Stimulated activated CD4-positive, alpha-beta T cell treated with anti-CD3 and anti-CD28 coated beads, Interleukin-2, amount 100 ng/mL, for 48 hours (primary cell): ENCODE measurements at regions not wholly inside any gene's neighbourhood (a gene's known extent, or its start where the extent isn't known, plus 50 kb on each side); places are given as distances from the start of the nearest gene placed in this dataset.

ENCODE experiments used
- DNase-seq, 2 donors: peaks; one replicate each; pipeline ENCODE4 v3.0.0-alpha.2; 2020

DNA sequence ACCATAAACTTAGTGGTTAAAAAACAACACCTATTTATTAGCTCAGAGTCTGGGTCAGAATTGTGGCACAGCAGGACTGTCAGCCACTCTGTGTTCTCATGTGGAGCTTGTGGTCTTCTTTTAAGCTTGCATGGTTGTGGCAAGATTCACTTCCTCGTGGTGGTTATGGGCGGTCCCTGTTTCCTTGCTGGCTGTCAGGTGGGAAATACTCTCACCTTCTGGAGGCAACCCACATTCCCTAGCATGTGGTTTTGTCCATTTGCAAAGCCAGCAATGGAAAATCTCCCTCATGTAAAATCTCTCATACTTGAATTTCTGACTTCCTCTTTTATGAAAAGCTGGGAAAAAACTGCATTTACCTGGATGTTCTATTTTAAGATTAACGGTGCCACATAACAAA lies 229.8 kb downstream of the ALX1 start:
- DNase-seq: no peak

DNA sequence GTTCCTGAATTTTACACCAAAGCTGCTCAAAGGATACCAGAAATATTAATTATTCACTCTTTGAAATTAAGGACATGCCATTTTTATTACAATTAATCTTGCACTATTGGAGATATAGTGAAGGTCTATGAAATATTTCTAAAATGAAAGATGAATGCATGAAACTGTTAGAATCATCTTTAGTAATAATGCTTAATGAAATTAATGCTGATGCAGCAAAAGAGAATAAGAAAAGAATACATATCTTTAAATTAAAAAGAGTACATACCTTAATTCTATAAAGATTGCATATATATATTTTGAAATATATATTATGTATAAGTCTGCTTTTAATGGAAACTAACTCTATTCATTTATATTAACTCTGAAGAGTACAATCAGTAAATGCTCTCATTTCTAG lies 236.0 kb downstream of the ALX1 start:
- no peak for DNase-seq

DNA sequence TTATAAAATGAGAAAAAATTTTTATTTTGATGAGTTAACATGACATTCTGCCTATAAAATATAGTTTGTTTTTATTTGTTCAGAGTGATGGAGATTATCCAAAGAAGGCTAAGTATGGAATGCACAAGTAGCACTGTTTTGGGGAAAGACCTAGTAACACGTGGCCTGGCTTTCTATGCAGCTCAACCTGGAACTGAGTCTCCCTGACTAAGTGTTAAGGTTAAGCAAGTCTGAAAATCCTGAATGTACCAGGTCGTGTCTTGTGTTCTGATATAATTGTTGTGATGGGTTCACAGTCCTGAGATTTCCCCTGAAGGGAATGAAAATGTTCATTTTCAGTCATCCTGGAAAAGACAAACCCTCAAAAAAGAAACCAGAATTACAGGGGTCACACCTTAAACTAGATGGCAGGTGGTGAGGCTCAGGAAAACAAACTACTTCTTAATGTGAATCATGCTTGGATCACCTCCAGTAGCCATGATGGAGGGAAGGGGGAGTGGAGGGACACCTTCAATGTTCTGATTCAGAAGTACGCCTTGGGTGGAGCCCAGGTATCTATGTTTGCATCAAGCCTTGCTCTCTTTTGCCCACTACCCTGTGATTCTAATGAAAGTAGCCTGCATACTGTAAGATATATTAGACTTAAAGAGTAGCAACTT lies 236.8 kb downstream of the ALX1 start:
- DNase-seq: no peak

DNA sequence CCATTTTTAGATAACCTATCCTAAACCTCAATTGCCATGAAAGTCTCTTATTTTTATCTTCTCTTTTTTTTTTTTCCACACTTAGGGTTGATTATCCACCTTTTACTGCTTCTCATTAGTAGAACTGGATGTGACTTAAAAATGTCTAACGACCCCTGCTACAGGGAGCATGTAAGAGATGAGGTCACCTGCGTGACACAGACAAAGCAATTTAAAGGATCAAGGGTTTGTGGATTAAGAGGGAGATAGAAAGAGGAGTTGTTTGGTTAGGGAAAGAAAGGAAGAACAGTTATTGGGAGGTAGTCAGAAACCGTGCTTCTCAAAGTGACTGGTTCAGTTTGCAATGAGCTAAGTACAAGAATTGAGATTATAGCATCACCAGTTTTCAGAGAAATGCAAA lies 239.1 kb downstream of the ALX1 start:
- DNase-seq: no peak

DNA sequence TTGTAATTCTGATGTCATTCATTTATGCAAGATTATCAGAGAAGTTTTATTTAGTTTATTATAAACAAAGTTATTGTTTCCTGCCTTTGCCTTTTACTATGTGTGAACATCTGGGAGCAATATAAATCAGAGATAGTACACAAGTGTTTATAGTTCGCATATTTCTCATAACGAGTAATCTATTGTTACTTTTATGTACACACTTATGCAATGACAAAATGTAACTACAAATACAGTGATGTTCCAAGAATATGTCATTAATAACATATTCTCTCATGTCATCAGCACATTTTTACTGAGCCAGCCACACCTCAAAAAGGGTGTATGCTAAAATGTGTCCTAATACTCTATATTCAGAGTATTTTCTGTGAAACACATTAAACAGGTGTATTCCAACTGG lies 243.2 kb downstream of the ALX1 start:
- DNase-seq: no peak

DNA sequence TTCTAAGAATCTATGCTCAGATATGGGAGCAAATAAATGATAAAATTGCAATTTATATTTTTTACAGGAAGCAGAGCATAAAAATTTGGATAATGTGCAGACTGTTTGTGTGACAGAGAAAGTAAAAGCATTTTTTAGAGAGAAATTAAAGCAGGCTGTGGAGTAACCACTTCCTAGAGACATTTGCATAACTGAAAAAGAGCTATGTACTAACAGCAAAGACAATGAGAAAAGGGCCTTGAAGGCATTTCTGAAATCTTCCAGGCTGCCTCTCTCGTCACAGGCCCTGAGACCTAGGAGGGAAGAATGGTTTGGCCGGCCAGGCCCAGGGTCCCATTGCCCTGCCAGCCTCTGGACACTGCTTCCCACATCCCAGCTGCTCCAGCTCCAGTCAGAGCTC lies 247.2 kb downstream of the ALX1 start:
- no peak for DNase-seq

DNA sequence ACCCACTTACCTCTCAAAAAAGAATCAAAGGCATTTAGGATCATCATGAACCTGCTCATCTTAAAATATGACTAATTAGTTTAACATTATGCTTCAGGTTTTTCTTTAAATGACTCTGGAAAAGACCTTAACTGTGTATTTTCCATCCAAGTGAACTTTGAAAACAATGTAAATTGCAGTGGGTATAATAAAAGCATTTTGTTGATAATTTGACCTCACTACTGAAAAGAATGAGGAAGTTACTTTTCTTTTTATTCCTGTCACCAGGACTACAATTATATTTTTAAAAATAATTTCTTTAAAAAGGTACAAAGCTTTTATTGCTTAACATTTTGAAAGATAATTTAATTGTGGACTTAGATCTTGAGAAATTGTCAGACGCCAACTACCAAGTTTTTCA lies 249.9 kb downstream of the ALX1 start:
- DNase-seq: no peak

DNA sequence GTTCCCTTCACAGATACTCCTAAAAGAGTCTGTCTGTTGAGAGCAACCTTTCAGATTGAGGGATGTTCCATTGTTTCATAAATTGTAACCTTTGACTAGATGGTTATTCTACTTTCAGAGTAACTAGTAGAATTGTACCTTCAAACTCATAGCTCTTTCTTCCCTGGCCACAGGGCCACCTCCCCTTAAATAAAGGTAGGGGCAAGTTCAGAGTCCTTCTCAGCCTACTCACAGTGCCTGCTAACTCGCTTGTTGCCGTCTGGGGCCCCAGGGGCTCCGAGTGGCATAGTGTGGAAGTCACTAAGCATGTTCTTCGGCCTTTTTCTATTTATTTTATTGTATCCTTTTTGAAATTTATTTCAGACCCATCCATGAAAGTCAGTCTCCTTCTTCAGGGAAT lies 250.4 kb downstream of the ALX1 start:
- DNase-seq: no peak

DNA sequence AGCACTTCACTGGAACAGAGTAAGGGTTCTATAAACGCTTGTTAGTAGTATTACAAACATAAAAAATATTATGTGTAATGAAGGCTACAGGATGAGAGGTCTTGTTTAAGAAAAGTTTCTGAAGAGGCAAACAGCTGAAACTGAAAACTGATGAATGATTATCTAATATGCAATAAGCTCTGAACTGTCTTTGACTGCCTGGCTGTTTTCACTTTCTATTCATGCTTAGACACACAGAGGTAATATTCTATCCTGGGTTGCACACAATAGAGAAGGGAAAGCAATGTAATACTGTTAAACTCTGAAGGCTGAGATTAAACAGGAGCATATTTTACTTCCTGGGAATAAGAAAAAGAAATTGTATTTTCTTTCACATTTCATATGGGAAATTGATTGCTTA lies 251.3 kb downstream of the ALX1 start:
- DNase-seq: no peak

DNA sequence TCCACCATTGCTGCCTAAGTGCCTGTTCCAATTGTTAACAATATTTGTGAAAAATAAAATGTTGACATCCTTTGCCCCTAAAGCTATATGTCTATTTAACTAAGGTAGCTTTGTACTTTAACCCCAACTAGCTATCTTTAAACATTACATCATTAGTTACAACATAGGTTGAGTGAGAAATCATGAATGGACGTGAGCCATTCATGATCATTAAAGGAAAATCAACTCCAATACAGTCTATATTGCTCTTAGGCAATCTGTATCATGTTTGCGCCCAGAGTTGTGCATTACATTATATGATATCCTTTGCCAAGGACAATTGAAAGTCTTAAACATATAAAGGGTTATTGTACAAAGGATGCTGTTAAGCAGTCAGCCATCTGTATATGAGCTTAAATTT lies 269.6 kb downstream of the ALX1 start:
- DNase-seq: no peak

DNA sequence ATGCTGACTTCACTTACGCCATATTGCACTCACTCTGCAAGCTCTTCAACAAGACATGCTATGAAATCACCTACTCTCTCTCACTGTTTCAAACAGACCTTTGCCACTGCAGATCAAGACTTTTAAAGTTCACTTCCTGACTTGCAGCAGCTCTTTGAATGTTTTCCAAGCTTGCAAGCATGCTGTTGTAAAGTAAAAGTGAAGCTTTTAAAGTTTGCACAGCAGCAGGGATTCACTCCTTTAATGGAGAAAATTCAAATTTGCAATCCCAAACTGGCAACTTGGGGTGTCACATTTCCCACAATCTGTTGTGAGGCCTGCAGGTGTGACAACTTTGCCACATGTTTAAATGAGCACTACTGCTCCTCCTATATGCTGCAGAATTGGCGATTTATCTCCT lies 270.9 kb downstream of the ALX1 start:
- no peak for DNase-seq

DNA sequence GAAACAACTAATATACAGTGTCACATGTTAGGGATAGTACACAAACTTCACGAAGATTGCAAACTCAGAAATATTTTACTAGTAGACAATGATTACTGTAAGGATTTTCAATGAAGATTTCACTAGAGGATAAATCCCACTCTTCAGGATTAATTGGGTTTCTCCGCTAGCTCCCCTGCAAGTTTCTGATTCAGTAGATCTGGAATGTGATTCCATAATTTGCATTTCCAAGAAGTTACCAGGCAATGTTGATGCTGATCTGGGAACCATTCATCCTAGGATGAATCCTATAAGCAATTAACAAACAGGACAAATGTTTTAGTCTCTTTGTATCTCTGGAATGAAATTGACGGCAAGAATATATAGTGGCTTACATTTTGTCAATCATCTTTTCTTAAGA lies 272.4 kb downstream of the ALX1 start:
- DNase-seq: no peak

DNA sequence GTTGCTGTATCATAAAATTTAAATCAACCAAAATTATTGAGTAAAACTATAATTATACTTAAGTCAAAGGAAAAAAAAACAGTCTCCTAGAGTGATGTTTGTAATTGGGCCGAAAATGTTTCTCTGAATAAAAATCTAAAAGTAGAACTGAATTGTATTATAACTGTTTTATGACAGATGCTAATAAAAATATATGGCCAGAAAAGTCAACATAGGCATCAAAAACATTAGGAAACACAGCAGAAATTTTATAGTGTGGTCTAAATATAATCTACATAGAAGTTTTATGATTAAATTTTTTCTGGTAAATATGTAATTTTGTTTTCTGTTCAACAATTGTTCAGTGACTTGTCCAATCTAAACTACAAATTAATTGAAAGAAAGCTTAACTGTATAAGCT lies 277.8 kb downstream of the ALX1 start:
- DNase-seq: no peak

DNA sequence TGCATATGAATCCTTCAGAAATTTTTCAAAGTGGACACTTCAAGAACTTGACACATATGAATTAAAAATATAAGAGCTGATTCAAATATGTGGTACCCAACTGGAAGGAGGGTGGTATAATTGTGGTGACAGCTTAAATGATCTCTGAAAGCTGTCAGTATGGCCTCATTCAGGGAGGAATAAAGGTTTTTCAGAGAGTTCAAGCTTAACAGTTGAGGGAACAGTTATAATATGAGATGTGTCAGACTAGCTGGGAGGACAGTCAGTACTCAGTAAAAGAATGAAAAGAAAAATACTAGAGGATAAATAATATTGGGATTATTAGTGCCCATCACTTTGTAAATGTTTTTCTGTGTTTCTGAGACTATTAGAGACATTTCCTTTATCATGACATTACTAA lies 277.5 kb downstream of the RASSF9 start:
- DNase-seq: no peak

DNA sequence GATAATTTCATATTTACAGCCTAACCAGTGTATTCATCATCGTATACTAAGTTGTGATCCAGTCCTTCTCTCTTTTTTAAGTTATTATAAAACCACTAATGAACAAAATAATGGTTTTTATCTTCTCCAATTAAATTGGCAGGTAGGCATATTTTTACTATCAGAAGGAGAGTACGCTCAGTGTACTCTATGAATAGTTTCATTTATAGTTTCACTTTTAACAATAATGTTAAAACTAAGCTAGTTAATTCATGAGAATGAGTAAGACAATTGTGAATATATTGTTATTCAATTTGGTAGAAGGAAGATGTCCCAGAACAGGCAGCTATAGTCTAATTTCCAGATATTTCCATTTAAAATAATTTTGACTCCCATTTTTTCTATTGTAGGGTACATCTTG lies 277.1 kb downstream of the RASSF9 start:
- no peak for DNase-seq

DNA sequence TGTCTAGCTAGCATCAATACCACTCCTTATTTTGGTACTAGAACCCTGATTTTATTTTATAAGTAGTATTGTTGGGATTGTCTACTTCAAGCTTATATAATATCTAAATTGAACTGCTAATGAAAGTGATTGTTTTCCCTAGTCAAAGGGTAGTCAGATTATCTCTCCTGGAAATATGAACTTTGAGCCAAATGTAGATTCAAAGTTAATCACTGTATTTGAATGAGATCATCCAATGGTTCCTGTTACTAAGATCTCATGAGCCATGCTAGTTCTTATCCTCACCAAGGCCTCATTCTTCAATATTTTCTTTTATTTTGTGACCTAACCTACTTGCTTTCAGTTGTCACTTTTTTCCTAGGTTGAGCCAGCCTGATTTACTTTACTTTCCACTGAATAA lies 276.7 kb downstream of the RASSF9 start:
- DNase-seq: no peak

DNA sequence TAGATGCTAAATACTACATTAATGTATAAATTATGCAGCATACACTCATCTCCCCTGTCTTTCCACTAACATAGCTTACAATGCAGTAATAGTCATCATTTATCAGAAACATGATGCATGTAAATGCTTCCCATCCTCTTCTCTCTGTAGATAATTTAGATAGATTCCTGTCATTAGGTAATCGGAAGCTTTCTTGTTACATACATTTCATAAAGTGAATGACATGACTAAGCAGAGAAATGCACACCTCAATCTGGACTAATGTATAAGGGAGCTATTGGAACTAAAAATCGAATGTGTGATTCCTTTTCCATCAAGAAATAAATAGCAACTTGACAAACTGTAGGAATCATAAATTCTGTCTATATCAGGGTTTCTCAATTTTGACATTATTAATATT lies 273.4 kb downstream of the RASSF9 start:
- no peak for DNase-seq

DNA sequence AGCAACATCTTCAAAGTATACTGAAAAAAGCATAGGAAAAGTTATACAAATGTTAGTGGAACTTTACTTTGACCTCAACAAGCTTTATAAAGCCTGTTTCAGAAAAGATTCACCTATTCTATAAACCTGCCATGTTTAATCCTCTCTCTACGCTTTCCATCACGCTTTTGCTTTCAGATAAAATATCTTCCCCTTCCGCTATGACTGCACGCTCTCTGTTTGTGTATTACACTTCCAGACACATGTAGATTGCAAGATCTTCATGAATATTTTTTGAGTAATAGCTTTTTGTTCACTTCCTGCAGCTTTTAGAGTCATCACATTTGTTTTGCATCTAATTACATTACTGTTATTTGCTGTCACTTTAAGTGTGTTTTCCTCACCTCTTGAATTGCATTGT lies 271.4 kb downstream of the RASSF9 start:
- no peak for DNase-seq

DNA sequence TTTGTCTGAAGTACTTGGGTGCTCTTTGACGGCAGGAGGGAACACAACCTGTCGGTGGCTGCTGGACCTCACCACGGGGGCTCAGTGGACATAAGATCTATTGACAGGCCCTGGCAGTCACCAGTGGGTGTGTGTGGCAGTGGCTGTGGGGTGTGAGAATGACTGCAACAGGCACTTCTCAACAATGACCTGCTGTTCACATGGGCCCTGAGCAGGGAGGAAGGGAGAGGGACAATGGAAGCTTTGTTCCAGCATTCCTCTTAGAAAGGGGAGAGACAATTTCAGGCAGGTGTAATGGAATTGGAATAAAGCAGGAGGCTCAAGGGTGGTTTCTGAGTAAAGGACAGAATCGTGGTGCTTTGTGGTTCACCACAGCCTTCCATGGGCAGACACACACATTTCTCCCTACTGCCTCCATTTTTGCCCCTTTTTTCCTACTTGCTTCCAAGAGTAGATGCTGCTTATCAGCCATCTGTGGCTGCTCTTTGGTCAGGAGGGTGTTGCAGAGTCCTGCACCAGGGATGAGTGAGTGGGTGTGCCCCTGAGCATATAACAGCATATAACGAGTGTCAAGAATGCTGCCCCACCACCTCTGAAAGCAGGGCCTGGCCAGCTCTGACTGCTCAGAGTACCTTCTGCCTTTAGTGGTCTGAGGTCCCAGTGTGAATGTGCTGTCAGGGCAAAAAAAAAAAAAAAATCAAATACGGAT lies 267.7 kb downstream of the RASSF9 start:
- DNase-seq: no peak

DNA sequence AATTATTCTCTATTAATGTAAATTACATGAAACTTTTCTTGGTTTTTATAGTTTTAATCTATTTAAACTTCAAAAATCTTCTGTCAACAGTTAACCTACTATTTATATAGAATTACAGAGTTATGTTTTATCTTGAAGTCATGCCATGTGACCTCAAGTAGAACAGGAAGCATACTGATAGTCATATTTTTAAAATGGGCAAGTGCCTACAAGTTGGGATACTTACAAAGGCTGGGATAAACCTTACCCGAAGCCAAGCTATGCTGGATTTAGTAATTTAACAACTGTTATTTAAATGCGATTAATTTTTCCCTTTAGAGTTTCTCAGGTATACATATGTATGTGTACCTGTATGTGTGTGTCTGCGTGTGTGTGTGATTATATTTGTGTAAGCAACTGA lies 266.9 kb downstream of the RASSF9 start:
- DNase-seq: no peak

DNA sequence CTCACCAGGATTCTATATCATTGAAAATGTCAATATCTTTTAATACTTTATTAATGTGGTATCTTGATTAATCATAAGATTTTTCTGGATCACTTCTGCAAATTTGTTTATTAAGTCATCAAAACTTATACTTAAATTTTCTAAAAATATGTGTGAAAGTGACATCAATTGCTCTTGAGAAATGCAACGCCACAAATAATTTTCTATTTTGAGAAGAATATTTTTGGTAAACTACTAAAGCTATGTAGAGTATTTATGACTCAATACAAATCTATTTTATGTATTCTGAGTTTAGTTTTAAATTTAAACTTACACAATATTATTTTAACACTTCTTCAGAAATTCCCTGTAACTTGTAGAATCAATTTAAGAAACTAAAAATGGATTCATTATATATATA lies 263.3 kb downstream of the RASSF9 start:
- no peak for DNase-seq

DNA sequence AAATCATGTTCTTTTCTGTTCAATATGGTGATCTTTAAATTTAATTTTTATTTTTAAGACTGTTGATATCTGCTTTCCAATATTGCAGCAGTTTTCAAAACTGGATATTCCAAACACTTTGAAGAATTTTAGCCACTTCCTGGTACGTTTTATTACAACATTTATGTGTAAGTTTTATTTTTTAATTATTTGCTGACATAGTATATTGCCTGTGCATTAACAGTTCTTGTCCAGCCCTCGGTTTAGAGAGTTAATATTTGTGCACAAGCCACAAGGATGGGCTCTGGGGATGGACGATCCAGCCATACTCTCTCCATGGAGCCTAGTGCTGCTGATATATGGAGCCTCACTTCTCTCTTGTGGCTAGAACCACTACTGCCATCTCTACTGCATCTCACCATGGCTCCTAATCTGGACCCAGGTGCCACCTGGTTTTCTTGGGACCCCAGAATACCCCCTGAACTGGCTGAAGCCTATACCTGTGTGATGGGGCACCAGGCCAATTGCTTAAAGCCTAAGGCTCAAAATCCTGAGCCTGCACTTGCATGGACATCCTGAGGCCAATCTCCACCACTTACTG lies 262.5 kb downstream of the RASSF9 start:
- DNase-seq: no peak

DNA sequence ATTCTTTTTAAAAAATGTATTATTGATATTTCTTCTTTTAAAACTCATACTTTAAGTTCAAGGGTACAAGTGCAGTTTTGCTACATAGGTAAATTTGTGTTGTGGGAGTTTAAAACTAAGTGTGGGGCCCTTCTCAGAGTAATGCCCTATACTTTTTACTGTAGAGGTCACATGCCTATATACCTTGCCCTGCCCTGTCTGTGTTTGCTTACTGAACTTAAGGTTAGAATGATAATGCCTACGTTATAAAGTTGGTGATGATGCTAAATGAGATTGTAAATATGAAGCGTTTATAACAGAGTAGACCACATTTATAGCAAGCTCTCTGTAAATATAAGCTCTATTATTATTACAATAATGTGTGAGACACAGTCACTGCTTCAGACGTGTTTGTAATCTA lies 261.9 kb downstream of the RASSF9 start:
- no peak for DNase-seq
